ENCODE measurements at regions not wholly inside any gene's neighbourhood (a gene's known extent, or its start where the extent isn't known, plus 50 kb on each side); places are given as distances from the start of the nearest gene placed in this dataset.

DNA sequence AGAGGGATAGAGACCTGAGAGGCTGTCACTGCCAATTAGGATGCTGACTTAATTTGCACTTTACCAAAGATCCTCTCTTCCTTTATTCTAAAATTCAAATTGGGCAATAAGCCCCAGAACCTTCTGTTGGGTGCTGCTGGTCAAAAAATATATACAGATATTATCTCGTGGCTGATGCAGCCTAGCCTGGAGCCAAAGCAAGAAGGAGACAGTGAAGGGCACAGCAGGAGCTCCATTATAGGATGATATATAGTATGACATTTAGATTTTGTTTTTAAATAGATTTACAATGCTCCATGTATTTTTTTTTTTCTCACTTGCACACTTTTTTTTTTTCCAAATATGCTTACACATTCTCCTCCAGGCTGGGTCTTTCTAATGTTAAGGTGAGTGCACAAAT lies 579.3 kb downstream of the PIK3C3 start:
- TF ChIP-seq, protein P1, sequence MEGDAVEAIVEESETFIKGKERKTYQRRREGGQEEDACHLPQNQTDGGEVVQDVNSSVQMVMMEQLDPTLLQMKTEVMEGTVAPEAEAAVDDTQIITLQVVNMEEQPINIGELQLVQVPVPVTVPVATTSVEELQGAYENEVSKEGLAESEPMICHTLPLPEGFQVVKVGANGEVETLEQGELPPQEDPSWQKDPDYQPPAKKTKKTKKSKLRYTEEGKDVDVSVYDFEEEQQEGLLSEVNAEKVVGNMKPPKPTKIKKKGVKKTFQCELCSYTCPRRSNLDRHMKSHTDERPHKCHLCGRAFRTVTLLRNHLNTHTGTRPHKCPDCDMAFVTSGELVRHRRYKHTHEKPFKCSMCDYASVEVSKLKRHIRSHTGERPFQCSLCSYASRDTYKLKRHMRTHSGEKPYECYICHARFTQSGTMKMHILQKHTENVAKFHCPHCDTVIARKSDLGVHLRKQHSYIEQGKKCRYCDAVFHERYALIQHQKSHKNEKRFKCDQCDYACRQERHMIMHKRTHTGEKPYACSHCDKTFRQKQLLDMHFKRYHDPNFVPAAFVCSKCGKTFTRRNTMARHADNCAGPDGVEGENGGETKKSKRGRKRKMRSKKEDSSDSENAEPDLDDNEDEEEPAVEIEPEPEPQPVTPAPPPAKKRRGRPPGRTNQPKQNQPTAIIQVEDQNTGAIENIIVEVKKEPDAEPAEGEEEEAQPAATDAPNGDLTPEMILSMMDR (IDR thresholded peaks at IDR 0.05): no peak
- TF ChIP-seq POLR2A (IDR thresholded peaks at IDR 0.05): no peak
